GM23338 (cell line): ENCODE measurements at regions not wholly inside any gene's neighbourhood (a gene's known extent, or its start where the extent isn't known, plus 50 kb on each side); places are given as distances from the start of the nearest gene placed in this dataset.

Source experiments
- ATAC-seq: fragments of 200-7000 bp; cut with Tn5 transposase; 3 replicates; pipeline ENCODE4 v1.9.1; 2020
- DNase-seq: peaks from one replicate; pipeline ENCODE4 v3.0.0-alpha.2; 2015; ENCODE audit warnings: low spot score
- H2AFZ ChIP-seq: fragments of 200-600 bp; sonication (generic); 2 replicates; pipeline ENCODE4 v1.8.0; 2016; ENCODE audit warnings: antibody characterized with exemption, mild to moderate bottlenecking, moderate library complexity
- H3F3A ChIP-seq: fragments of 200-600 bp; sonication (generic); replicated peaks from 2 replicates; pipeline ENCODE4 v1.8.0; 2017; ENCODE audit warnings: antibody characterized with exemption, mixed run types, low read depth
- H3K27ac ChIP-seq: fragments of 200-600 bp; sonication (generic); 2 replicates; pipeline ENCODE4 v1.6.1; 2016; ENCODE audit warnings: low read depth
- H3K27me3 ChIP-seq: fragments of 200-600 bp; sonication (generic); 2 replicates; pipeline ENCODE4 v1.8.0; 2016; ENCODE audit warnings: mild to moderate bottlenecking, mixed run types, moderate library complexity; ENCODE audit not compliant: insufficient read depth
- H3K36me3 ChIP-seq: fragments of 200-600 bp; sonication (generic); 2 replicates; pipeline ENCODE4 v1.8.0; 2016; ENCODE audit warnings: mild to moderate bottlenecking; ENCODE audit not compliant: insufficient read depth
- H3K4me1 ChIP-seq: fragments of 200-600 bp; sonication (generic); 2 replicates; pipeline ENCODE4 v1.8.0; 2016; ENCODE audit warnings: mild to moderate bottlenecking, moderate library complexity; ENCODE audit not compliant: insufficient read depth
- H3K4me2 ChIP-seq: fragments of 200-600 bp; sonication (generic); 2 replicates; pipeline ENCODE4 v1.7.1; 2017; ENCODE audit warnings: mixed run types
- H3K4me3 ChIP-seq: fragments of 200-600 bp; sonication (generic); 2 replicates; pipeline ENCODE4 v1.6.1; 2016; ENCODE audit warnings: mixed run types
- H3K79me2 ChIP-seq: fragments of 200-600 bp; sonication (generic); replicated peaks from 2 replicates; pipeline ENCODE4 v1.8.0; 2017; ENCODE audit warnings: mild to moderate bottlenecking; ENCODE audit not compliant: insufficient read depth
- H3K9me2 ChIP-seq: fragments of 200-600 bp; sonication (generic); 2 replicates; pipeline ENCODE4 v1.8.0; 2017; ENCODE audit not compliant: insufficient read depth
- H4K20me1 ChIP-seq: fragments of 200-600 bp; sonication (generic); replicated peaks from 2 replicates; pipeline ENCODE4 v1.8.0; 2017; ENCODE audit warnings: mild to moderate bottlenecking; ENCODE audit not compliant: insufficient read depth
- H3K27ac Mint-ChIP-seq: 2 replicates; pipeline ENCODE4 v1.8.0; 2020; ENCODE audit warnings: inconsistent platforms, mild to moderate bottlenecking, moderate library complexity, mixed read lengths
- H3K27me3 Mint-ChIP-seq: 3 replicates; pipeline ENCODE4 v1.8.0; 2022; ENCODE audit warnings: low read depth, mild to moderate bottlenecking, moderate library complexity, mixed read lengths, inconsistent platforms; ENCODE audit not compliant: insufficient read depth, poor library complexity
- H3K36me3 Mint-ChIP-seq: 3 replicates; pipeline ENCODE4 v1.8.0; 2021; ENCODE audit warnings: low read depth, mild to moderate bottlenecking, inconsistent platforms, moderate library complexity, mixed read lengths
- H3K4me1 Mint-ChIP-seq: 3 replicates; pipeline ENCODE4 v1.8.0; 2020; ENCODE audit warnings: mild to moderate bottlenecking, inconsistent platforms, mixed read lengths
- H3K4me3 Mint-ChIP-seq: 3 replicates; pipeline ENCODE4 v1.8.0; 2021; ENCODE audit warnings: moderate library complexity, mild to moderate bottlenecking, inconsistent platforms, mixed read lengths
- H3K9me3 Mint-ChIP-seq: 3 replicates; pipeline ENCODE4 v1.8.0; 2020; ENCODE audit warnings: moderate library complexity, mild to moderate bottlenecking, inconsistent platforms, mixed read lengths
- CREB1 ChIP-seq: fragments of 250-450 bp; sonication (Bioruptor Pico); IDR thresholded peaks from 2 replicates; pipeline ENCODE4 v1.5.0; 2020; ENCODE audit warnings: low read depth, mild to moderate bottlenecking, moderate library complexity
- CTCF ChIP-seq, 2 experiments: fragments of 200-600 bp in 1 of 2; sonication (generic) in 1 of 2; conservative IDR thresholded peaks; 2 replicates each; pipeline versions ENCODE4 v1.5.1 to v1.6.1; 2016 to 2017; ENCODE audit warnings: antibody characterized with exemption in 2 of 2, low read depth in 2 of 2, mild to moderate bottlenecking in 2 of 2, moderate library complexity in 1 of 2
- EZH2 ChIP-seq: fragments of 200-600 bp; sonication (generic); IDR thresholded peaks from one replicate; pipeline ENCODE4 v1.8.0; 2017; ENCODE audit warnings: antibody characterized with exemption, mild to moderate bottlenecking, low read depth; ENCODE audit not compliant: unreplicated experiment
- EZH2phosphoT487 ChIP-seq: fragments of 200-600 bp; sonication (generic); IDR thresholded peaks from one replicate; pipeline ENCODE4 v1.8.1; 2018; ENCODE audit warnings: antibody characterized with exemption; ENCODE audit not compliant: unreplicated experiment
- JUNB ChIP-seq: IDR thresholded peaks from one replicate; pipeline ENCODE4 v1.6.1; 2016; ENCODE audit warnings: antibody characterized with exemption; ENCODE audit not compliant: unreplicated experiment
- NANOG ChIP-seq: IDR thresholded peaks from 2 replicates; pipeline ENCODE4 v1.6.1; 2016; ENCODE audit warnings: antibody characterized with exemption, borderline replicate concordance
- POLR2AphosphoS5 ChIP-seq: IDR thresholded peaks from 2 replicates; pipeline ENCODE4 v1.6.1; 2016; ENCODE audit warnings: antibody characterized with exemption, low read depth
- REST ChIP-seq: IDR thresholded peaks from one replicate; pipeline ENCODE4 v1.6.1; 2018; ENCODE audit warnings: antibody characterized with exemption; ENCODE audit not compliant: unreplicated experiment
- STAT1 ChIP-seq: IDR thresholded peaks from one replicate; pipeline ENCODE4 v1.6.1; 2016; ENCODE audit warnings: antibody characterized with exemption; ENCODE audit not compliant: unreplicated experiment
- ZNF114 ChIP-seq: fragments of 250-450 bp; sonication (Bioruptor Pico); IDR thresholded peaks from 2 replicates; pipeline ENCODE4 v1.5.0; 2020; ENCODE audit warnings: mild to moderate bottlenecking, moderate library complexity
- ZNF331 ChIP-seq: fragments of 250-450 bp; sonication (Bioruptor Pico); IDR thresholded peaks from 2 replicates; pipeline ENCODE4 v1.5.0; 2020; ENCODE audit warnings: low read depth, mild to moderate bottlenecking, moderate library complexity
- ZNF462 ChIP-seq: fragments of 250-450 bp; sonication (Bioruptor Pico); IDR thresholded peaks from 2 replicates; pipeline ENCODE4 v1.5.0; 2020; ENCODE audit warnings: mild to moderate bottlenecking, moderate library complexity
- TF ChIP-seq, protein P1 (sequence below): IDR thresholded peaks from 2 replicates; pipeline ENCODE4 v1.6.1; 2016; ENCODE audit warnings: antibody characterized with exemption

- H3K4me3 ChIP-seq, result no peak overlapping the region
- no peaks in the 10 kb centered on the region for H4K20me1 ChIP-seq
- Mint-ChIP-seq H3K27ac (no peak overlapping the region), H3K27me3 (no peaks in the 10 kb centered on the region), H3K4me1 (no peaks in the 10 kb centered on the region), H3K9me3 (no peaks in the 10 kb centered on the region), H3K4me3 (no peak overlapping the region), H3K36me3 (no peaks in the 10 kb centered on the region)
- H3K4me1 ChIP-seq, result no peaks in the 10 kb centered on the region
- no peaks in the 10 kb centered on the region for H3K36me3 ChIP-seq
- no peak overlapping the region for H3K4me2 ChIP-seq
- H3K27ac ChIP-seq, result no peak overlapping the region
- H3F3A ChIP-seq, result no peaks in the 10 kb centered on the region
- no peak for ATAC-seq
- no peak for TF ChIP-seq ZNF462 (CRISPR knock-in tag)
- no peak for TF ChIP-seq CREB1
- no peak for TF ChIP-seq ZNF331
- TF ChIP-seq JUNB, result no peak
- TF ChIP-seq STAT1, result no peak
- no peak for TF ChIP-seq EZH2phosphoT487
- TF ChIP-seq, protein P1, sequence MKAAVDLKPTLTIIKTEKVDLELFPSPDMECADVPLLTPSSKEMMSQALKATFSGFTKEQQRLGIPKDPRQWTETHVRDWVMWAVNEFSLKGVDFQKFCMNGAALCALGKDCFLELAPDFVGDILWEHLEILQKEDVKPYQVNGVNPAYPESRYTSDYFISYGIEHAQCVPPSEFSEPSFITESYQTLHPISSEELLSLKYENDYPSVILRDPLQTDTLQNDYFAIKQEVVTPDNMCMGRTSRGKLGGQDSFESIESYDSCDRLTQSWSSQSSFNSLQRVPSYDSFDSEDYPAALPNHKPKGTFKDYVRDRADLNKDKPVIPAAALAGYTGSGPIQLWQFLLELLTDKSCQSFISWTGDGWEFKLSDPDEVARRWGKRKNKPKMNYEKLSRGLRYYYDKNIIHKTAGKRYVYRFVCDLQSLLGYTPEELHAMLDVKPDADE, result no peak
- no peak for TF ChIP-seq CTCF (conservative IDR thresholded peaks at IDR 0.05; ENCODE audit: low read depth in 2 of 2)
- no peak for TF ChIP-seq REST
- no peak for TF ChIP-seq EZH2
- no peak for TF ChIP-seq NANOG
- TF ChIP-seq ZNF114, result no peak
- no peak for TF ChIP-seq POLR2AphosphoS5
- peaks cover 11% of the 10 kb centered on the region for H3K9me2 ChIP-seq
- no peaks in the 10 kb centered on the region for H3K79me2 ChIP-seq
- no peak for DNase-seq
- no peaks in the 10 kb centered on the region for H3K27me3 ChIP-seq
- H2AFZ ChIP-seq, result no peak overlapping the region
These were observed 192.8 kb downstream of the CLIC5 start for GRCh38 chr6:45822873-45823272.
